K562 (cell line): ENCODE measurements at regions not wholly inside any gene's neighbourhood (a gene's known extent, or its start where the extent isn't known, plus 50 kb on each side); places are given as distances from the start of the nearest gene placed in this dataset.

Experiments
- BRD9 ChIP-seq: fragments of 450-650 bp; IDR thresholded peaks from 2 replicates; pipeline ENCODE4 v1.6.1; 2018; ENCODE audit warnings: low read depth; ENCODE audit not compliant: partially characterized antibody
- KDM4B ChIP-seq, 2 experiments: fragments of 450-650 bp in 1 of 2; sonication (generic) in 1 of 2; IDR thresholded peaks; 2 replicates each; pipeline ENCODE4 v1.6.1; 2016 to 2017; ENCODE audit warnings: borderline replicate concordance in 2 of 2, antibody characterized with exemption in 1 of 2, low read depth in 1 of 2, mild to moderate bottlenecking in 1 of 2
- TCF7 ChIP-seq: sonication (generic); IDR thresholded peaks from 2 replicates; pipeline ENCODE4 v1.6.1; 2016; ENCODE audit warnings: antibody characterized with exemption, borderline replicate concordance

DNA sequence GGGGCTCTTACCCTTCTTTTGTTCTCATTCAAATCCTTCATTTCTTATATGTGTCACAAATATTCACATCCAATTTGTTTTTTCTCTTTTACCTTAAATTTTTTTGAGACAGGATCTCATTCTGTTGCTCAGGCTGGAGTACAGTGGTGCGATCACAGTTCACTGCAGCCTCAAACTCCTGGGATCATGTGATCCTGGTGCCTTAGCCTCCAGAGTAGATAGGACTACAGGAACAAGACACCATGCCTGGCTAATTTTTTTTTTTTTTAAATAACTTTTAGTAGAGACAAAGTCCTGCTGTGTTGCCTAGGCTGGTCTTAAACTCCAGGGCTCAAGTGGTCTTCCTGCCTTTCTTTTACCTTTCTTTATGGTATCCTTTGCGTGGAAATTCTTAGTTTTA is 66.5 kb downstream of the POLR2M start:
- TF ChIP-seq KDM4B (IDR thresholded peaks at IDR 0.05; ENCODE audit: borderline replicate concordance in 2 of 2, low read depth in 1 of 2) (no peak), TCF7 (no peak), BRD9 (no peak)
